CD4-positive, alpha-beta T cell treated with Interferon gamma for 1 hour (primary cell): ENCODE measurements at regions not wholly inside any gene's neighbourhood (a gene's known extent, or its start where the extent isn't known, plus 50 kb on each side); places are given as distances from the start of the nearest gene placed in this dataset.

Source experiments
- DNase-seq: peaks from one replicate; pipeline ENCODE4 v3.0.0-alpha.2; 2020

DNA sequence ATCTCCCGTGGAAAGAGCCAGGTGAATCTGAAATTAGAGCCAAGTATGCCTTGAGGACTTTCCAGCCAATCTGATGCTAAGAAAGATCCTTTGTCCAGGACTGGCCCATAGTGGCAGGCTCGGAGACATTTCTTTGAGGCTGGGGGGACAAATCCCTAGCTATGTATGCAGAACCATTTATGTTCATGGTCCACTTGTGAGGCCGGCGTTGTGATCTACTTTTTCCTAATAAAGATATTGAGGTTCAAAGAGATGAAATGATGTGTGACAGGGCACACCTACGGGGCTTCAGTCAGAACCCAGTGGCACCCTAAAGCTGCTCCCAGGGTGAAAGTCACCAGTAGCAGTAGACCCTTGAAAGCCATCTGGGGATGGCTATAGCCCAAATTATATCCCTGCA lies 120.3 kb upstream of the MAFB start:
- no peak for DNase-seq

DNA sequence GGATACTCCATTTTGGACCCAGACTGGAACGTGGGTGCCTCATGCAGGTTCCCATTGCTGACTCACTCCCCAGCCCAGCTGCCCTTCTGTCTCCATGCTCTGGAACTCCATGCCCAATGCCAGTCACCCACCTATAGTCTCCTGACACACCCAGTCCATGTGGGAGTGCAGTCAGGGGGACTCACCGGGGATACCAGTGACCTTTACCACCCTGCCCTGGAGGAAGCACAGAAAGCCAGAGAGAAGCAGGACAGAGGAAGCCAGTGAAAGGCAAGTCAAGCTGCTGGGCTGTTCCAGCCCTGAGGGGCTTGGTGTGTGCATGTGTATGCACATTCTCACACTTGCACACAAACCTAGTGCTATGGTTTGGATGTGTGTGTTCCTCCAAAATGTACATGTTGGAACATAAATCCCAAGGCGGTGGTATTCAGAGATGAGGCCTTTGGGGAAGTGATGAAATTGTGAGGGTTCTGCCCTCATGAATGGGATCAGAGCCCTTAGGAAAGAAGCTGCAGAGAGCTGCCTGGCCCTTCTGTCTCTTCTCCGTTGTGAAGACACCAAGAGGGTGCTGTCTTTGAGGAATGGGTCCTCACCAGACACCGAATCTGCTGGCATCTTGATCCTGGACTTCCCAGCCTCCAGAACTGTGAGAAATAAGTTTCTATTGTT lies 121.4 kb upstream of the MAFB start:
- no peak for DNase-seq

DNA sequence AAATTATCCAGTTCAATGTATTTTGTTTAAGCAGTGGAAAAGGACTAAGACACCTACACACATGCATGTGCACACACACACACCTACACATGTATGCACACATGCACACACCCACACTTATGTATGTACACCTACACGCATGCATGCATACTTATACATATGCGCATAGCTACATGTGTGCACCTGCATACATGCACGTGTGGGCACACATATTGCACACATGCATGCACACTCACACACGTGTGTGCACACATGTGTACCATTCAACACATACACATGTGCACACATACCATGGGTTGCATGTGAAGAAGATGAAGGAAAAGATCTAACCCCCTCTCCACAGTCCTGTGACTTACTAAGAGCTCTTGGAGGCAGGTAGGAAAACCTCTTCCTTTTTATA lies 122.0 kb upstream of the MAFB start:
- DNase-seq, result no peak

DNA sequence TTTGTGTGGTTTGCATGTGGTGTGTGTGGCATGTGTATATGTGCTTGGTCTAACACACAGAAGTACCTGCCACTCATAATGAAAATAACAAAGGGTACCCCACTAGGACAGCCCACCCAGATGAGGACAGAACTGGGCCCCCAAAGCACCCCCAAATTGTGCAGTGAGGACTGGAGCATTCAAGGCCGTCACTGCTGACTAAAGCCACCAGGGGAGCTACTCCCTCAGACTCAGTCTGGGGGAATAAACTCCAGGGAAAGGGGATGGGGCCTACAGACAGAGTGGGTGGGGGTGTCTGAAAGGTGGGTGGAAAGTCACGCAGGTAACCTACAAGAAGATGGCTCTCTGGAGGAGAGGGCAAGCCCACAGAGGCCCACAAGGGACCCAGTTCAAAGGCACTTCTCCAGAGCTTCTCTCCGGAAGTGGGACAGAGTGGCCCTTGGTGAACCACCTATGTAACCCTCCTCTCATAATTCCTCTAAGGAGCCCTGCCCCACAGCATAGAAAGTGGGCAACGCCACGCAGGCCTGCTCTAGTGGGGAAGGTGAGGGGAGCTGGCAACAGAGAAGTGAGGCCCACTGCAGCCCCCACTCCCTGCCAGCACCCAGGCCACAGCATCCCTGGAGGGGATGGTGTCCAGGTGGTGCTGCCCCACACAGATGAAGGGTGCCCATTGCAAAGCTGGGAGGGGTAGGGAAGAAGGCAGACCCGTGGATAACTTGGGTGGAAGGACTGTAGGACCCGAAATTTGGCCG lies 122.8 kb upstream of the MAFB start:
- no peak for DNase-seq

DNA sequence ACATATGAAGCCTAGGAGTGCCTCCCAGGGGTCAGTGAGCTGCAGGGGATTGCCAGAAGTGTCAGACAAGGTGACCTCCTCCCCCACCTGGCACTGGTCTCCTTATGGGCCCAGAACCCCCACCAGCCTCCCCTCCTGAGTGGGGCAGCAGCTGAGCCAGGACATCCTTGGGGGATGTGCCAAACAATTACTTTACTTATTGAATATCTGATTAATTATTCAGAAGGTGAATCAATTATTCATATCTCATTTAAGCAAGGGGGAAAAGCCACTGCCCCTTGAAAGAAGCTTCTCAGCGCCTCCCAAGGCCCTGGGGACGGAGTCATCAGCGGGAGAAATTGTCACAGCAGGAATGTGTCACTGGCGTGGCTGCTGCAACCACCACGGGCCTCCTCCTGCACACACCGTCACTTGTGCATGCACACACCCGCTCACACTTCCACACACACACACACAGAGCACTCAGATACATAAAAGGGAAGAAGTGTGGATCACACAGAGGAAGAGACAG lies 123.4 kb upstream of the MAFB start:
- DNase-seq, result no peak

DNA sequence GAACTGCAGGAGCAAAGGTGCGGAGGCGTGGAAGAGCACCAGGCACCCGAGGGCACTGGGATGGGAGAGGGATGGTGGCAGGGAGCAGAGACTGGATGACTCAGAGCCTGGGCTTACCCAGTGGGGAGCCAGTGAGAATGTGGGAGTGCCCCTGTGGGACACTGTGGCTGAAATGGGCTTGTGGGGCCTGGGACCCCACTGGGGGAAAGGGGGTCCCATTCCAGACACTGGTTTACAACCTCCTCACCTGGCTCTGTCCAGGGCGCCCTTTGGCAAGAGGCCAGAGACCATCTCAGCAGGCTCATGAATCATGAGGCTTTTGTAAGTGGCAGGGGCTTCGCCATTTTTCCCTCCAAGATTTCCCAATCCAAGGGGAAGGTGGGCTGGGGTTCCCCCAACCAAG lies 124.0 kb upstream of the MAFB start:
- no peak for DNase-seq

DNA sequence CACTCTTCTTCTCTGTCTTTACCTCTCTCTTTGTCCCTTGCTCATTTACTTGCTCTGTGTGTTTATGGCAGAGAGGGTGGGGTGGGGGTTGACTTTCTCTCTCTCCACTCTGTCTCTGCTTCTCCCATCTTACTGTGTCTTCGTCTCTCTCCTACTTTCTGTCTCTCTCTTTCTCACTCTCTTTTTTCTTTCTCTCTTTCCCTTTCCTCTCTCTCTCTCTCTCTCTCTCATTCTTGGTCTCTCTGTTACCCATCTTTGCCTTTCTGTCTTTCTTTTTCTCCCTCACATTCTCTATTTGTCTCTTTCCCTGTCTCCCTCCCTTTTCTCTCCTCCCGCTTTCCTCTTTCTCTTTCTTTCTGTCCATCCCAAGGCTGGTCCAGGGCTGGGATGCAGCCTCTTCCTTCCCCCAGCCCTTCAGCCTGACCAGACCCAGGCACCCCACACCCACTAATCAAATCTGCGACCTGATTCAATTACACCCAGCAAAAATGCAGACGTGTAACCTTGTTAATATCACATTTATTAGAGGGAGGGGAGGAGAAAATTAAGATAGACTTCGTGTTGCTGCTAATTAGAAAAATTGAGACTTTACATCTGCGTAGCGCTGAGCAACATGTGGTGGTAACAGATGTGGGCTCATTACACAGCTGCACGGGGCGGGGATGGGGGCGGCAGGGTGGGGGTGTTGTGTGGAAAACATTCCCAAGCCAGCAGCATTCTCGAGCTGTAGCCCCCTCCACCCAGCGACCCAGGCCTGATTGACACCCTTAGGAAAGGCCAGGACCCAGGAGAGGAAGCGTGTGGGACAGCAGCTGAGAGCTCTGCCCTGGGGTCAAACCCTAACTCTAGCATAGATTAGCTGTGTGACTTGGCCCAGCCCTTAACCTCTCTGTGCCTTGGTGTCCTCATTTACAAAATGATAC lies 124.9 kb upstream of the MAFB start:
- no peak for DNase-seq

DNA sequence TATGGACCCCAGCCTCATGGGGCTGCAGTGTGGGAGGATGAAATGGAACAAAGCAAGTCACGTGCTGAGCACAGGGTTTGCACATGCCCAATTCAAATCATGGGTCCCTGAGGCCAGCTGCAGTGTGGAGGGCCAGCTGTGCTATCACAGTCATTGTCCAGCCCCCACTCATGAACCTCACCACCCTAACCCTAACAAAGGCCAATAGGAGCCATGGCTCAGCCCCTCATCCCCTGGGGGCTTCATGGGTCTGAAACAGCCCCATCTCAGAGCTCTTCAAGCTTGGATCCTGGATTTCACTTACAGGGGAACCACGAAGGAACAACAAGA lies 125.6 kb upstream of the MAFB start:
- no peak for DNase-seq

DNA sequence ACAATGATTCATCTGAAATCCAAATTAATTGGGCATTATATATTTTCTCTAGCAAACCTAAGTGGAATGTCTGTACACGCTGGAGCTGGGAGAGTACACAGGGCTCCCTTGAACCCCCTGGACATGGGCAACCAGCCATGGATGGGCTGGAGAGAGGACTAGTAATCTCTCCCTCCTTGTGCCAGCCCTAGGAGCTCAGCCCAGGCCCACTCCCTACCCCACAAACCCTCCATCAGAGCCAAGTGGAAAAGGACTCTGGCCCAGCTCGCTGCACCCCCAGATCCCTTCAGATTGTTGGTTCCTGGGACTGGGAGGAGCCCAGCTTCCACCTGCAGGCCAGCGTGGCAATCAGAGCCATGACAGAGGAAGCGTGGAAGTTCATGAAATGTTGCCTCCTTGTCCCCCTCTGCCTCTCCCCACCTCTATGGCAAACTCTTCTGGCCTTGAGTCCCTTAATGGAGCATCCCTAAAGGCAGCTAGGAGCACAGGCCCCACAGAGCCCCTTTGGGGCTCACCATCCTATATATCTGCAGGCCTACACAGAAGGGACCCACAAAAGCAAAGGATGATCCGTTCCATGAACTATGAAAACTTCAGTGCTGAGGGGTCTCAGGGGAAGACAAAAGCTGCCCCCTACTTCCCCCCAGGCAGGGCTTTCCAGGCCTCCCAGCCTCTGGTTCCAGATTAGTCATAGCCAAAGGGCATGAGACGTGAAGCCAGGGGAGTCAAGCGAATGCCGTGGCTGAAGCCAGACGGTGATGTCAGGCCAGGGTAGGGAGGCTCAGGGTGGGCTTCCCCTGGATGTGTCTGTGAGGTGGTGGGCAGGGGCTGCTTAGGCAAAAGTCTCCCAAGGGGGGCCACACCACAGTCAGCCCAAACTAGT lies 126.4 kb upstream of the MAFB start:
- no peak for DNase-seq

DNA sequence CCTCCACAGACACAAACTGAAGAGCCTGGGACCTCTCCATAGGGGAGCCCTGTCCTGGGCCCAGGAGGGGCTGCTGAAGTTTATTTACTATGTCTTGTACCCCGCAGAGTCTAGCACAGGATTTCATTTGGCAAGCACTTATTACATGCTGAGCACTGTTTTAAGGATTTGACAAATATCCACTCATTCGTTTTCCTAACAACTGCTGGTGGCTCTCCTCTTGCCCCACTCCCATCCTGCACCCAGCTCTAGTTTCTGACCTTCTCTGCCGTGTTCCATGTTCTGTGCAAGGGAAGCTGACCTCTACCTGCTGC lies 127.0 kb upstream of the MAFB start:
- DNase-seq, result no peak

DNA sequence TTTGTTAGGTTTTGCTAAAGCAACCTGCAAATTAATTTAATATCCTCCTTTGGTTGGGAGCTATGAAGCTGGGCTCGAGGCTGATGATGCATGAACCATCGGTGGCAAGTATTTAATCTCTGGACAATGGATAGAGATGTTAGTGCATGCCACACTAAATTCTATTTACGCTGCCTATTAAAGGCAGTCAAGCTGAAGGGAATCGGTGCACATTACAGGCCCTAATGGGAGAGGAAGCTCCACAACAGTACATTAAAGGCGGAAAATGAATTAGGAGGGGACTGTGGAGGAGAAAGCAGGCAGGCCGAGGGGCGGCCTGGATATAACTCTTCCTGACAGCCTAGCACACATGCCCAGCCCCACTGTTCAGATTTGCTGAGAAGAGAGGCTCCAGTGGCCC lies 132.4 kb upstream of the MAFB start:
- no peak for DNase-seq

DNA sequence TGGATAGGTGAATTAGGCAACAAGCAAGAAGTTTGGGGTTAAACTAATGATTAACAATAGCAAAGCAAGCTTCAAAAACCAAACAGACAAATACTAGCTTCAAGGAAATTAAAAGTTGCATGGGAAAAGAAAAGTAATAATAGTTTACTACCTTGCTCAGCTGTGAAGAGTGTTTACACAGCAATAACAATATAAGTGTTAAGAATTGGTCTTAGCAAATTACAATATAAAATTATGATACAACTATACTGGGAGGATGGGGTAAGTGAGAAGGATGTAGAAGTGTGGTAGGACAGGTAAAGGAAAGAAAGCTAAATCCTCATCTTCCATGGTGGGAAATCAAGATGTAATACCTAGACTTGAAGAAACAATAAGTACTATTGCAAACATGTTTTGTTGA lies 137.7 kb upstream of the MAFB start:
- no peak for DNase-seq

DNA sequence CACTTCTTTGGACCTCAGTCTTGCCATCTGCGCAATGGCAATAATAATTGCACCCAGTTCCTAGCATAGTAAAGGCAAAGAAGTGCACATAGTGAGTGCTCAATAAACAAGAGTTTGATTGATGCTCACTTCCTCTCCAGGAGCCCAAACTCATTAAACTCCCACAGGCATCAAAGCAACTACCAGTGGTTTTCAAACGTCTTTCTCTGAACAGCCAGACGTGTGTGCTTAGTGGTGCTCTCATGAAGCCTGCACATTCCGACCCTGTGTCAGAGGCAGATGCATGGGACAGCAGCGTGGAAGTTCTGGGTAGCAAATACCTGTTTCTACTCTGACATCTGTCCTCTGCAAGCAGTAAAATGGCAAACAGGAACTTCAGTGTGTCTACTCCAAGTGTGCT lies 146.3 kb upstream of the MAFB start:
- DNase-seq, result no peak

DNA sequence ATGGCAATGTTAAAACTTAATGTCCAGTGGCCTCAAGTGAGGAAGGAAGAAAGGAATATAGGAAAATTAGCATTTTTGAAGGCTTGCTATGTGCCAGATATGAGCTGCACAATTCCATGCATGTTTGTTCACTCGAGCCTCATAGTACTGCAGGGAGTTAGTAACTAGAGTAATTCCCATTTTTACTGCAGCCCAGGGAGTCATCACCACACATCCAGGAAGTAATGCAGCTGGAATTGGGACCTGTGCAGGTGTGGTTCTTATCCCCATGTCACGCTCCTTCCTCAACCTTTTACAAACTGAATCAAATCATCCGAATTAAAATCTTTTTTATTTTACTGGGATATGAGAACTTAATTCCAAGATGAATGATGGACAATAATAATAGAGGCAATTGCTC lies 149.5 kb upstream of the MAFB start:
- no peak for DNase-seq

DNA sequence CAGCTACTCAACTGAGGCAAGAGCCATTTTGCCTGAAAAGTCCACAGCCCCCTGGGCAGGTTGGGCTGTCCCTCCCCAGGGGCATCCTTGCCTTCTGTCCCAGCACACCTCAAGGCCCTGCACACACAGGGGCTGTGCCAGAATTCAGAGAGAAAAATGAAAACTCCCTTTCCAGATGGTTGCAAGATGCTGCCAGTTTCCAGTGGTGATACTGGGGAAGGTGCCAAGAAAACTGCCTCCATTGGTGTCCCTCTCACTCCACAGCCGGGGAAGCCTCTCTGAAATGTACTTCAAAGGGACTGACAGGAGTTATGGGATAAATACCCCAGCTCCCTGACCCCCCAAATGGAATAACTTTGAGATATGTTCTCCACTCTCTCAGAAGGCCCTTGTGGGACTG lies 154.2 kb upstream of the MAFB start:
- DNase-seq, result no peak

DNA sequence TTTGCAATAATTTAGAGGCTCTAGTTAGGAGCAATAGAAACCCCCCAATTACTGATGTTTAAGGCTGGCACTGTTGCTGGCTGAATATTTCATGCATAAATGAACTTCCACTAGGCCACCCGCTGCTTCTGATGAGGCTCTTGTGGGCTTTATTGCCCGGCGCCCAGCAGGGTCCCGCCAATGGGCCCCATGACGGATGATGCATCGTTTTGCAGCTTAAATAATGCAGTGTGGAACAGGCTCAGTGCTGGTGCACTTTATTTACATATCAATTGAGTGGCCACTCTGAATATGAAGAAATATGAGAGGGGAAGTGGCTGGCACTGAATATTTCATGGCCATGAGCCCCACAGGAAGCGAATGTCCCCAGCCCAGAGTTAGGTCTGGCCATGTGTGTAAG lies 155.3 kb upstream of the MAFB start:
- DNase-seq, result no peak

DNA sequence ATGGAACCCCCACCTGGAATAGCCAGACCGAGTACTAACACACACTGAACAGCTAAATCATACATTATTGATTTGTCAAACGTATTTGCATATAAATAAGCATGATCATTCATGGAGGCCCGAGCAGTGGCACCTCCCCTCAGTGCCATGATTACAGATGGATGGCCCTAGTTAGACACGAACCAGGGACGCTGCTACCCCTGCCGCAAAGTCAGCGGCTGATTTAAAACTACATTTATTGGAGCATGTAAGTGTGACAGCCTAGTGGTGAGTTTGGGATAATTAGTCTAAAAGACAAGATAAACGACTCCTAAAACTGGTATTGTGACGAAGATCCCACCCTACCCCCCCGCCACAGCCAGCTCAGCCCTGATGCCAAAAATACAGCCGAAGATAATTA lies 159.1 kb upstream of the MAFB start:
- DNase-seq, result no peak

DNA sequence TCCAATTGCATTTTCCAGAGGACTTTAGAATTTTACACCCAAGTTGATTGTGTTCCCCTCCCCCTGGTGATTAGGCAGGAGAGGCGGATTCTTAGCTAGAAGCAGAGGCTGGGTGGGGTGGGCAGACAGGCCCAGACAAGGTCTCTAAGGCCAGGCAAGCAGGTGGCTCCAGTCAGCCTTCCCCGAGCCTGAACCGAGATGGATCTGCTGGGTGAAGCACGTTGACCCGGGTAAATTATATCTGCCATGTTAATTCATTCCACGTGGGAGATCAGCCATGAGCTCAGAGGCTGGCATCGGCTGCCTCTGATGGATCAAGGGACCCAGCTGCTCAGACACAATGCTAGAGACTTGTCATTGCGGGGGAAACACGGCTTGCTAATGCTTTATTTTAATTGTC lies 159.5 kb upstream of the MAFB start:
- DNase-seq, result no peak

DNA sequence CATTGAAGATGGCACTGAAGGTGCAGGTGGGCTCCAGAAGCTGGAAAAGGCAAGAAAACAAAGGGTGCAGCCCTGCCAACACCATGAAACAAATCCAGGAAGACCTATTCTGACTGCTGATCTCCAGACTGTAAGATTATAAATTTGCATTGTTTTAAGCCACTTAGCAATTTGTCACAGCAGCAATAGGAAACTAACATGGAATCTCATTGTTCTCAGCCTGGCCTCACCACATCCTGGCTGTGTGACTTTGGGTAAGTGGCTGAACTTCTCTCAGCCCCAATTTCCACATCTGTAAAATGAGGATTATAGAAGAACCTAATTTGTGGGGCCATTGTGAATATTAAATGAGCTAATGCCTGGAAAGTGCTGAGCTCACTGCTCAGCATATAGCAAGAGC lies 160.4 kb upstream of the MAFB start:
- no peak for DNase-seq

DNA sequence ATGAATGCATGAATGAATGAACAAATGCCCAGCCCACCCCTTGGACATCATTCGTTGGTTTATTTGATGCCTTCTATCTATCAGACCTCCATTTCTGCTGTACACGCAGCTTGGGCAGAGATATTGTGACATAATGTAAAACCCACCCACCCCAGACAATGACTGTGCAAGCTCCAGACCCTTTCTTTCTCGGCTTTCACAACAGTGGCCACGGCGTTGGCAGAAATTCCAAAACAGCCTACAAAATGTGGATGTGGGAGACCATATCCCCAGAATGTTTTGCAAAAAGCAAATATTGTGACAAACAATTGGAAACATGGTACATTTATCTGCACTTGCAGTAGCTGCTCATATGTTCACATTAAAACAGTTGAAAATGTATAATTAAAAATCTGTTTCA lies 162.0 kb upstream of the MAFB start:
- no peak for DNase-seq

DNA sequence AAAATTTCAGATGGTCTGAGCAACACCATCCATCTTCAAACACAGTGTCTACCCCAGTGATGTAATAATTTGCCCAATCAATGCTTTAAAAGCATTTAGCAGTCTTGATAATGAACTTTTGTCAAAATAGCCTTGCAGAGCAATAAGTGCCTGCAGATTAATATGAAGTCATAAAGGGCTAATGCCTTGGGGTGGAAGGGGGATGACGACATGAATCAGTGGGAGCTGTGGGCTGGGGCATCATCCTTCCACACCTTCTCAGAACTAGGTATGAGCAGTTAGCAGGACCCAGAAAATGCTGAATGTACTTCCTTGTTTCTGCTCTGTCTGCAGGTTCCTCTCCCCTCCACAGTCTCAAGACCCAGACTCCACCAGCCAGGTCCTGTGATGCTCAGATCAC lies 166.2 kb upstream of the MAFB start:
- no peak for DNase-seq

DNA sequence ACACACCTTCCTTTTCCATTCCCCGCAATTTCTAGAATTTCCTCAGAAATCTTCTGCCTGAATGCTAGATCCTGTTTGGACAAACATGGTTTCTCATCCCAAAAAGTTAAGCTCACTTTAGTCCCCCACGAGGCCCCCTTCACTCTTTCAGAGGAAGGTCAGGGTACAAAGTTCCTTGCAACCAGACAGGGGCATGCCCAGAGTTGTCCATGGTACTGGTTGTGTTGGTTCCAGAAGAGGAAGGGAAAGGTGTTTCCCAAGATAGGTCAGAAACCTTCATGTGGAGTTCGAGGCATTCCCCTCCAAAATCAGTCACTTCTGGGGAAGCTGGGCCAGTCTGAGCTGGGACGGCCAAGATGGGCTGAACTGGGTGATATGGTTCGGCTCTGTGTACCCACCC lies 167.6 kb upstream of the MAFB start:
- no peak for DNase-seq

DNA sequence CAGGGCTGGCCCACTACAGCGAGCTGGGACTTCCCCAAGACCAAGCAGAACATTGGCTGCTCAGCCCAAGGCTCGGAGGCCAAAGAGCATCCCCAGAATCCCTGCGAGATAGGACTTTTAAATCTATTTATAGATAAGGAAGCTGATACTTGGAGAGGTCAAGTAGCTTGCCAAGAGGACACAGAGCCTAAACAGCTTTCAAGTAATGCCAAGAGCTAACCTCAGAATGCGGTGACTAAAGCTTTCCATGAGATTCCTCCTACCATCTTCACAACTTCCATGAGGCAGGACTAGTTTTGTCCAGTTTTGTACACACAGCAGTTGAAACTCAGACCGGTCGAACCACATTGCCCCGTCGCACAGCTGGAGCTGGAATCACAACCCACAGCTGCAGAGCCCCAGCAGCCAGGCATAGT lies 168.1 kb upstream of the TOP1 start:
- DNase-seq, result no peak
